NCI-H226 (cell line): ENCODE measurements at regions not wholly inside any gene's neighbourhood (a gene's known extent, or its start where the extent isn't known, plus 50 kb on each side); places are given as distances from the start of the nearest gene placed in this dataset.
A peak's percentile ranks its signal among the peaks of the same experiment; 100 is the strongest.

ENCODE experiments used
- DNase-seq: peaks from one replicate; pipeline ENCODE4 v3.0.0-alpha.2; 2015

DNA sequence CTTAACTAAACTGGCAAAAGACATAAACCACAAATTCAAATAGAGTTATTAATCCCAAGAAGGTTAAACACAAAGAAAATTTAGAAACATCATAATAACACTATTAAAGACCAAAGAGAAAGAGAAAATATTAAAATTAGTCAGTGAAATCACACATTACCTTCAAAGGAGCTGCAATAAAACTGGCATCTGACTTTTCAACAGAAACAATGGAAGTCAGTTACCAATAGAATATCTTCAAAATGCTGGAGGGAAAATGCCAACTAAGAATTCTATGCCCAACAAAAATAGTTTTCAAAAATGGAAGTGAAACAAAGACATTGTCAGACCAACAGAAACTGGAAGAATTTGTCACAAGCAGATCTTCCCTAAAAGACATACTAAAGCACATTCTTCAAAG, 68.7 kb upstream of the RNF7 start:
- no peak for DNase-seq

DNA sequence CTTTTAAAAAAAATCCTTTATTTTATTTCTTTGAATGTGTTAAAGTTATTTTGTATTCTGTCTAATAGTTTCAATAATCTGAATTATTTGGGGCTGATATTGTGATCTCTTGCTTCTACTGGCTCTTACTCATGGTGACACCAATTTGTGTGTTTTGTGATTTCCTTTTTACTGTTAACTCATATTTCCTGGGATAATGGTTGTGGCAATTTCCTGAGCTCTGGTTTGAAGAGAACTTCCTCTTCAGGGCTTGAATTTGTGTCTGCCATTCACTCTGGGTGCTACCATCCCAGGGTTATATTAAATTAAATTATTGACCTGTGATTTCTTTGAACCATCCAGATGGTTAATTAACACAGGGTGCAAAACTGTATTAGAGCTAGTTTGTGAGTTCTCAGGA, 60.4 kb upstream of the RNF7 start:
- DNase-seq: no peak

DNA sequence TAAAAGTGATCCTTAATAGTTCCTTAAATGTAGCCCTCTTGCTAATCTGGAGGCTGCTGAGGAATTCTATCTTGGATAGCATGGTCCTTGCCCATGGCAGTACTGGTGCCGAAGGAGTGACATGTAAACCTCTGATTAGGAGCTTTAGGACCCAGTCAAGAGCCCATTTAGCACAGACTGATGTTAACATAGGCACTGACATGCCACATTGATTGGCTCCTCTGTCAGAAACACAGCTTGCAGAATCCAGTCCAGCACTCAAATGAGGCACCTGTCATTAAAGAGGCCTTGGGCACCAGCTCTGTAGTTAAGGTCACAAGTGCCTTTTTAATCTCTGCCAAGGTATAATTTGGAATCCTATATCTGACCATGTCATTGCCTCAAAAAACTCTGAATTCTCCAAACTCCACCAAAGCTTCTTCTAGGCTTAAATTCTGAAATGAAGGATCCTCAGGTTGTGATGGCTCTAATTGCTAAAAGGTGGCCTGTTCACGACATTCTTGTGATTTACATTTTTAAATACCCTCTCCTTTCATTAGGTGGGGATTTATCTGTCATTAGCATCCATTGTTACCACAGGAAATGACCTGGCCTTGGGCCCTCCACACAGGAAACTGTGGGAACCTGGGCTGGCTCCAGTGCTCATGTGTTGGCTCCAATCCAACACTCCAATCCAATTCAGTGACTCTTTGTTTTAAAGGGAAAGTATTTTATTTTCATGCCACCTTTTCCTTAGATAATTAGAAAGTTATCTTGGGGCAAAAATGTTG, 57.3 kb upstream of the RNF7 start:
- peak; percentile 67 for DNase-seq

DNA sequence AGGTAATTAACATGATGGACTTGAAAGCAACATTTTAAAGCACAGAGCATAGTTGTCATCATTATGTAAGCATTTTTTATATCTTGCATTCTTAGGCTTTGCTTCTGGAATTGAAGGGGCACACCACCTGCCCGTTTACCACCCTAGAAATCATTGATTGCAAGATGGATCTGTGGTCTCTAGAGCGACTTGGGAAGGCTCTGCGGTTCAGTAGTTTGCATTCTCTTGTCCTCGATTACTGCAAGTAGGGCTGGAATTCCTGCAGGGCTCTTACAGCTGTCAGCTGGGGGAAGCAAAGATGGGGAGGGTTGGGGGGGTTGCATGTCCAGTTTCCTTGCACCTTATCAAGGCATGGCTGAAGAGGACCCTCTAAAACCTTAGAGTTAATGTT, 56.7 kb upstream of the RNF7 start:
- no peak for DNase-seq

DNA sequence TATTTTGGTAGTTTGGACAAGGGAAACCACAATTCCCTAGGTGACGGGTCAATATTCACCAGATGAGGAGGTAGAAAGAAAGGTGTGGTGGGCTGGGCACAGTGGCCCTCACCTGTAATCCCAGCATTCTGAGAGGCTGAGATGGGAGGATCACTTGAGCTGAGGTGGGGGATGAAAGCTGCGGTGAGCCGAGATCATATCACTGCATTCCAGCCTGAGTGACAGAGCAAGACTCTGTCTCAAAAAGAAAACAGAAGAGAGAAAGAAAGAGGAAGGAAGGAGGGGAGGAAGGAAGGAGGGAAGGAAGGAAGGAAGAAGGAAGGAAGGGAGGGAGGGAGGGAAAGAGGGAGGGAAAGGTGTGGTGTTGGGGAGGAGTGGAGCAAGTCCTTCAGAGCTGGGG, 56.1 kb upstream of the RNF7 start:
- no peak for DNase-seq

DNA sequence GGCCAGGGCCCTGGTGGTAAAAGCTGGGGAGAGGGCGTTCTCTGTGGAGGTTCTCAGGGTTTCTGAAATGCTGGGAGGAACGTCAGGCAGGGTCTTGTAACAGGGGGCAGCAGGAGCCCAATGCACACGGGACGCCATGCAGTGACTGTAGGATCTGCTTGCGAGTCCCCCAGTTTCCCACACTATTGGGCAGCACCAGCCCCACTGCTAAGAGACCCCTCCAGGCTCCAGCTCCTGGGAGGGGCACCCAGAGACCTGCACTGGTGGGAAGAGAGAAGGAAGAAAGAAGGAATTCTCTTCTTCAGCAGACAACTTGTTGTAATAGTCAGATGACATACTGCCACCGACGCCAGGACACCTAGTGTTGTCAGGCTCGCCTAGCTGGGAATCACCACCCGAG, 55.2 kb upstream of the RNF7 start:
- no peak for DNase-seq

DNA sequence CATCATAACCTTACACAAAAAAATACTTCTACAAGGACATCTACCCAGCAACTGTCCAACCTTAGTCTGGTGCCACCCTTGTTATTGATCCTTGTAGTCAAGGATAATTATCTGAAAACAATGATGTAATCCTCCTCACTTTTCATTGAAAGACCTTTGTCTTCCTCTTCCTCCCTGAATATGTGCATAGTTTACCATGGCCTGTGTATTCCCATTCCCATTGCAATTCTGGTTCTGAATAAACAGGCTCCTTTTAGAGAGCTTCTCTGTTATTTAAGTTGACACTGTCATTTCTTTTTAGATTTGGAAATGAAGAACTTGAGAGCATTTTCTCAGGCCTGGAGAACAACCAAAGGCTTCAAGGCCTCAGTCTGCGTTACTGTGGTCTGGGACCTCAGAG, 53.3 kb upstream of the RNF7 start:
- DNase-seq: no peak

DNA sequence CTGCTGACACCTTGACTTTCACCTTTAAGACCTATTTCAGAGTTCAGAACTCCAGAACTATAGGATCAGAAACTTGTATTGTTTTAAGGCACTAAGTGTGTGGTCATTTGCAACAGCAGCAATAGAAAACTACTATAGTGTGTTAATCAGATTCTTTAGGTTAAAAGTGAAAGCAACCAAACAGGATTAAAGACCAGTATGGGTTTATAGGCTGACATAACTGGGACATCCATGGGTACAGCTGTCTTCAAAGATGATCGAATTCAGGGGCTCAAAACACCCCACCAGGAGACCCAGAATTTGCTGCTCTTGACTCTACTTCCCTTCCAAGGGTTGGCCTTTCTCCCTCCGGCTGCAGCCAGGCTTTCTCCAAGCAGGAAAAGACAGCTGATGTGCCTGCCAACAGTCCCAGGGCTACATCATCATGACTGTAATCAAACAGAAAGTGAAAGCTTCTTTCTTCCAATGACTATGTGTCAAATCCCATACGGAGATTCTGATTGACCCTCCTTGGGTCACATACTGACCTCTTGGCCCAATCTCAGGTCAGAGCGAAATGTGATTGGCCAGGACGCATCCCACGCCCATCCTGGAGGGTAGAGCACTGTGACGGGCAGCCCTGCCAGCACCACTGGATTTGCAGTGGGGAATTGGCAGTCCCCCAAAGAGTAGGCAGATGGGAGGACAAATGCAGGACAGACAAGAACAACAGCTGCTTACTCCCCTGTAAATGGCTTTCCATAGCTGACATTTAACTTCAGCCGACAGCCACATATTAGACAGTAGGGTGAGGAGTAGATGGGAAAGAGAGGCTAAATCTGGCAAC, 51.4 kb upstream of the RNF7 start:
- peak; percentile 63 for DNase-seq
